GM18499 (cell line): ENCODE measurements at regions not wholly inside any gene's neighbourhood (a gene's known extent, or its start where the extent isn't known, plus 50 kb on each side); places are given as distances from the start of the nearest gene placed in this dataset.
"Not testable (repeated sequence)": the region's sequence is repeated elsewhere in the genome, so short reads cannot be mapped to it uniquely, and the experiment has no call there.

Experiments
- ATAC-seq: cut with Tn5 transposase; IDR thresholded peaks from one replicate; pipeline ENCODE4 v1.9.1; 2021; ENCODE audit warnings: moderate number of reproducible peaks; ENCODE audit not compliant: insufficient read depth, unreplicated experiment

DNA sequence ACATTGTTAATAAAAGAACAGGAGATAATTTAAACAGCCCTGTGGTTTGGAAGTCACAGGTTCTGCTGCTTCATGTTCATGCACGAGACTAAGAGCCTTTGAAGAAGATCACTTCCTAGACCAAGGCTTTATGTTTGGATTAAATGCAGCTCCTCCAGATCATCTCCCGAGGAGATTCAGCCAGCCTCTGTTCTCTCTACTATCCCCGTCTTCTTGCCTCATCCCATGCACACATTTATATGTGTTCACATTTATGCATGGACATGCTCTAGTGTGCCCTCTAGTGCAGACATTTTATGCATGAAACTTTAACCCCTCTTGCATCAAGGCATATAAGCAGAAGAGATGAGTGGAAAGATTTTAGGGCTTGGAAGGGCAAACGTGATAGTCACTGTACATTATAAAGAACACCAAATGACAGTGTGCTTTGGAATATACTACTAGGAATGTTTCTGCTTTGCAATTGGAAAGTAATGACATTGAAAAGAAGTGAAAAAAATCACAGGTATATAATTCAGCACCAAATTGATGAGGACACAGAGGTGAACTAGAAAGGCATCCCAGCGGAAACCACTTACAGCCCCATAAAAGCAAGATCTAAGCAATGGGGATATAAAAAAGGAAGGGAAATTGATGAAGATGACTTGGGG, 271.5 kb upstream of the PLGLB2 start:
- not testable (repeated sequence) for ATAC-seq

DNA sequence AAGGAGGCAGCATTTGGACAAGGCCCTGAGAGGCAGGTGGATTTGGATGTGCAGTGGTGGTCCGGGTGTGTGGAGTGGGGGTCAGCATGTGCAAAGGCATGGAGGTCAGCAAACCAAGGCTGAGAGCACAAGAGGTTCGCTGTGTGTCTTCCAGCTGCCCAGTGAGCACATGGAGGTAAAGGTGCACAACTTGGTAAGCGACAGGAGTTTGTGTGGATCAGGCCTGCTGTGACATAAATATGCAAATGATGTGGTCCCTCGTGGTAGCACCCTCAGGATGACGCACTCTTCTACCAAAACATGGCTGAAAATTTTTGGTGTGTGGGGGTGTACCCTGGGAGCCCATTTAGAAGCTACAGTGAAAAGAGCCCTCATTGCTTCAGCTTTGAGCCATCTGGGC, 271.0 kb upstream of the PLGLB2 start:
- not testable (repeated sequence) for ATAC-seq

DNA sequence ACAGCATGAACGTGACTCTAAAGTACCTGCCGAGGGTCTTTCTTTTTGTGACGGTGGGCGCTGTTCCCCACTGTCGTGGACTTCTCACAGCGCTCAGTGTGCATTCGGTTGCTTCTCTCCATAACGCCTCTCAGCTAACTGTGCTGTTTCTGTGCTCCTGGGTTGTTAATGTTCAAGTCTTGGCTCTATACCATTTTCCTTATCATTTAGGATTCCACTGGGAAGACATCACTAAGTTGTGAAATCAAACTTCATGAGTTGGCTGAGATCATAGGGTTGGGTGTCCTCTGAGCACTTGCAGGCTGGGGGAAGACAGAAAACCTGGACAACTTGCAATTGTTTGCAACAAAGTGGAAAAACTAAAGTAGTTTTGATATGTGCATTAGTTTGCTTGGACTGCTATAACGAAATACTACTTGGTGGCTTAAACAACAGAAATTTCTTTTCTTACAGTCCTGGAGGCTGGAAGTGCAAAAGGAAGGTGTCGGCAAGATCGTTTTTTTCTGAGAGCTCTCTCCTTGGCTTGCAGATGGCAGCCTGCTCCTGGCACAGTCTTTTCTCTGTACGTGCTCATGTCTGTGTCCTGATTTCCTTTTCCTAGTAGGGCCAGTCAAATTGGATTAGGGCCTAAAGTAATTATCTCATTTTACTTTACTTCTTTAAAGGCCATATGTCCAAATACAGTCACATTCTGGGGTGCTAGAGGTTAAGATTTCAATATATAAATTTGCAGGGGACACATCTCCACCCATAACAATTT, 270.0 kb upstream of the PLGLB2 start:
- ATAC-seq: not testable (repeated sequence)

DNA sequence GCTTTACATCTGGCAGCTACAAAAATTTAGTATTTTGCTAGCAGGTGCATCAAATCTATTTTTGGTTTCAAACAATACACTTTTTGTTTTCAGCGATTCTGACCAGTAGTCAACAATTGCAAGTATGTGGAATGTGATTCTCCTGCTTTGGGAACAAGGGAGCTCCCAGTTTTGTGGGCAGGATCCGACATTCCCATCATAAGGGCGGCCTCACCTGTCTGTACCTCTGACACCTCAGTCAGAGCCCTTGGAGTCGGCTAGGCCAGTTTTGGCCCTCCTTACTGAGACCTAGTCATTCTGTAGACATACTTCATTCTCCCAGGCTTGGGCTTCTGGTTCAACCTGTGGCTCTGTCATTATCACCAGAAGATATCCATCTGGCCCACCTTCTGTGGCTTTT, 269.0 kb upstream of the PLGLB2 start:
- ATAC-seq: not testable (repeated sequence)

DNA sequence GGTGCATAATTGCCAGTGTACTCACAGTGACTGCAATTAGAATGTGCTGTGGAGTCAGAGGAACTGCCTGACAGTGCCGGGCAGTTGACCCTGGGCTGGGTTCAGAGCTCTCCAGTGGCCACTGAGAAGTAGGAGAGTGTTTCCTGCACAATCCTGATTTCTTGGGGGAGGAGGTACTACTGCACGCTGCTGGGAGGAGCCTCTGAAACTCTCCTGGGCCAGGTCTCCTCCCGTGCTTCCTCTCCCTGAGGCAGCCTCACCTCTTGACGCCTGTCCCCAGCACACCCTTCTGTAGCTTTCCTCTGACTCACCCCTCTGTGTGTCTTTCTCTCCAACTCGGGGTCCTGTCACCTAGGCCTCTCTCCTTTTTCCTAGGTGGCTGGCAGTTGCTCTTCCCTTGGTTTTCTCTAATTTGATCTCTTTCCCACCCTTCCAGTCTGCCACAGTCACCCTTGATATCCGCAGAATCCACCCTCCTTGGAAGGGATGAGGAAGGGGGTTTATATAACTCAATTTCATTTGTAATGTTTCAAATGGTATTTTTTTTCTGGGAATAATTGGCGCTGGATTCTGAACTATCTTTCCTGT, 264.7 kb upstream of the PLGLB2 start:
- not testable (repeated sequence) for ATAC-seq

DNA sequence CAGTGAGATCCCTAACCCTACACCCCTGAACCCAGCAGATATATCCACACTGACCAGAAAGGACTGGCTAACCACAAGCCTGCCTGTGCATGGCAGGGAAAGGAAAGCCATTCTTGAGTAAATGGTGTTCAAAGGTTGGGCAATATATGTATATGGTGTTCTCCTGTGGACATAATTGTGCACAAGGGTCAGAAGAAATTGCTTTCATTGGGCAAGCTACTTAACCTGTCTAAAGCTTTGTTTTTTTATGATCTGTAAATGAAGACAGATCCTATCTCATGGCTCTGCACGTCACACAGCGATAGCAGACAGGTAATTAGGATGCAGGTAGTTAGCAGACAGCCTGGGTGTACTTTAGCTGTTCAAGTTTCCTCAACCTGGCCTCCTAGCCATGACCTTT, 263.5 kb upstream of the PLGLB2 start:
- not testable (repeated sequence) for ATAC-seq

DNA sequence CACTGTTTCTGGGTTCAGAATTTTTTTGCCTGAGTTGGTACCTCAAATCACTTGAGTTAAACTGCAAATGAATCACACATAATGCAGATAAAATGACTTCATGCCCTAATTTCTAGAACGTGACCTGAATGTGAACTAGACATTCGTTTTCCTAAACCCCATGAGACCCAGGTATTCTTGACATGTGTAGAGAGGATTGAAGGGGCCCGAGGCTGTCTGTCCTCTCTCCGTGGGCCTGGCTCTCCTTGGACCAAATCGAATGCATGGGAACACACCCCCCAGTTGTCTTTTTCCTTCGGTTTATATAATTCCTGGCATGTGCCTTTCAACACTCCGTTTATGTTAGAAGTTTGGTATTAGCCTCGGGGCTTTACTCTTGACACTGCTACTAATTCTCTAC, 262.4 kb upstream of the PLGLB2 start:
- ATAC-seq: not testable (repeated sequence)

DNA sequence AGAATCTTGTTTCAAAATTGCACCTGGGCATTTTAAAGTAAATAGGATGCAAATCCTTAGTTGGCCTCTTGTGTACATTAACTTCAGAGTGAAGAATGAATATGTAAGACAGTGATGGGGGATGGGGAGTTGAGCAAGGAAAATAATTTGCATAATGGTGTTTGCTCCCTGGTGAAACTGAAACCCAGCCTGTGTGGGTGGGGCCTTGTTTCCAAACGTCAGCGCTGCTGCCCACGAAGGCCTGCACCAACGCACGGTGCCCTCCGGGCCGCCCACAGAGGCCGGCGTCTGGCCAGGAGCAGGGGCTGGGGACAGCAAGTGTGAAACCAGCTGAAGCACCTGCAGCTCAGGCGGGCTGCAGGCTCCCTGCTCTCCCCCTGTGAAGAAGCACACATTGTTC, 262.0 kb upstream of the PLGLB2 start:
- ATAC-seq: peak; percentile 81

DNA sequence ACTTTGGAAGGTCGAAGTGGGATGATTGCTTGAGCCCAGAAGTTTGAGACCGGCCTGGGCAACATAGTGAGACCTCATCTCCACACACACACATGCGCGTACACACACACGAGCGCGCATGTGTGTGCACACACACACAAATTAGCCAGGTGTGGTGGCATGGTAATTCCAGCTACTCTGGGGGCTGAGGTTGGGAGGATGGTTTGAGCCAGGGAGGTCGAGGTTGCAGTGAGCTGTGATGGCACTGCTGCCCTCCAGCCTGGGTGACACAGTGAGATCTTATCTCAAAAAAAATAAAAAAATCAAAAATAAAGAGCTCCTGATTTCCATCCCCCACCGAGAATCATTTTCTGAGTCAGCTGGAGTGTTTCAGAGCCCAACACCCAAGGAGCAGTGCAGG, 261.5 kb upstream of the PLGLB2 start:
- not testable (repeated sequence) for ATAC-seq

DNA sequence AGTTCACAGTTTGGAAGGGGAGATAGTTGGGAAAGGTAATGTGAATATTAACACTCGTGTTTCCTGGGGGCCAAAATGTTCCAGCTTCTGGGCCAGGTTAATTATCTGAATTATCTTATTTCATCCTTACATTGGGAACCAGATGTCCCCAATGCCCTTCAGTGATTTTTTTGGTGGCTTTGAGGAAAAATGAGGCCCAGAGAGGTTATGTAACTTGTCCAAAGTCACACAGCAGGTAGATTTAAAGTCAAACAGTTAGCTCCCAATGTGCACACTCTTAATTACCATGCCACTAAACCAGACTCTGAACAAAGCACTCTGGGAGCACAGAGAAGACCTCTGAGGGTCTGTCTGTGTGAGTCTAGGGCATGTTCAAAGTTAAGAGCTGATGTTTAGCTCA, 259.9 kb upstream of the PLGLB2 start:
- ATAC-seq: not testable (repeated sequence)

DNA sequence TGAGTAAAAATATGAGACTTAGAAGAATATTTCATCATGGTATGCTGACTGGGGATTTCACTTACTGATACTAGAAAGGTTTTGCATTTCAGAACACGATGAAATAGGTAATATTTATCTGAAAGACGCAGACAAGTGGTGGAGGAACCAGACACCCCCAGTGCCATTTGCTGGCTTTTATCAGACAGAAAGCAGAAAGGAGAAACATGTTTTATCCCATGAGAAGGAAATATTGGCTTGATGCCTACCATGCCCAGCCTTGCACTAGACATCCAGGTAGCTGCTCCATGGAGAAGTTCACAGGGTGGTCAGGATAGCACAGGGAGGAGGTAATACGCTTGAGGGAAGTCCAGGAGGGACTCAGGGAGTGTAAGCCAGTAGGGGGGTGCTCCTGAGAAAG, 258.9 kb upstream of the PLGLB2 start:
- not testable (repeated sequence) for ATAC-seq

DNA sequence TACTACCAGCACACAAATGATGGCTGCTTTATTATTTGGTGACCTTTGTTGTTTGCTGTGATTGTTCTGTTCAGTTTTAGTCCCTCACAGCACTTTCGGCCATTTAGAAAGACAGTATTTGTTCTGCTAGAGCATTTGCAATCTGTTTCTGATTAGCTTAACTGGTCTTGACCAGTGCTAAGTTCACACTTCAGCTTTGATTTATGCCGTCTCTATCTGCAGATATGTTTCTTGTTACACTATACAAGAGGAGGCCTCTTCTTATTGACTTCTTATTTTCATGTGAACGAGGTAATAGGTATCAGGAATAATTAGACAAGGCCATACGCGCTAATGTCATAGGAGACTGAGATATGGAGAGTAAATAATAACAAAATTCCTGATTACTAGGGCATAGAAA, 253.0 kb upstream of the PLGLB2 start:
- not testable (repeated sequence) for ATAC-seq

DNA sequence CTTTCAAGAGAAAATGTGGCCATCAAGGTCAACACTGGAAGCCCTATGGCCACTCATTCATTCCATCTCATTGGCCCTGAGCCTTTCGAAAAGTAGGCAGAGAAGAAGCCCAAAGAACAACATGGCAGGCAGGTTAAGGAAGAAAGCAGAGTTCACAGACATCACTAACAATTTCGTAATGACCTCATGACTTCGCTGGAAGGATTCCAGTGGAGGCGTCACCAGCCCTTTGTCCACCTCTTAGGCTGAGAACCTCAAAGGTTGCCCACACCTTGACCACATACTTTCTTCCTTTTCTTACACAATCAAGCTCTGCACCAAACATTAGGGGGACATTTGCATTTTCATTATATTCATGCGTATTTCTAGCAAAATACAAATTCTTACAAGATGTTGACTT, 252.4 kb upstream of the PLGLB2 start:
- not testable (repeated sequence) for ATAC-seq

DNA sequence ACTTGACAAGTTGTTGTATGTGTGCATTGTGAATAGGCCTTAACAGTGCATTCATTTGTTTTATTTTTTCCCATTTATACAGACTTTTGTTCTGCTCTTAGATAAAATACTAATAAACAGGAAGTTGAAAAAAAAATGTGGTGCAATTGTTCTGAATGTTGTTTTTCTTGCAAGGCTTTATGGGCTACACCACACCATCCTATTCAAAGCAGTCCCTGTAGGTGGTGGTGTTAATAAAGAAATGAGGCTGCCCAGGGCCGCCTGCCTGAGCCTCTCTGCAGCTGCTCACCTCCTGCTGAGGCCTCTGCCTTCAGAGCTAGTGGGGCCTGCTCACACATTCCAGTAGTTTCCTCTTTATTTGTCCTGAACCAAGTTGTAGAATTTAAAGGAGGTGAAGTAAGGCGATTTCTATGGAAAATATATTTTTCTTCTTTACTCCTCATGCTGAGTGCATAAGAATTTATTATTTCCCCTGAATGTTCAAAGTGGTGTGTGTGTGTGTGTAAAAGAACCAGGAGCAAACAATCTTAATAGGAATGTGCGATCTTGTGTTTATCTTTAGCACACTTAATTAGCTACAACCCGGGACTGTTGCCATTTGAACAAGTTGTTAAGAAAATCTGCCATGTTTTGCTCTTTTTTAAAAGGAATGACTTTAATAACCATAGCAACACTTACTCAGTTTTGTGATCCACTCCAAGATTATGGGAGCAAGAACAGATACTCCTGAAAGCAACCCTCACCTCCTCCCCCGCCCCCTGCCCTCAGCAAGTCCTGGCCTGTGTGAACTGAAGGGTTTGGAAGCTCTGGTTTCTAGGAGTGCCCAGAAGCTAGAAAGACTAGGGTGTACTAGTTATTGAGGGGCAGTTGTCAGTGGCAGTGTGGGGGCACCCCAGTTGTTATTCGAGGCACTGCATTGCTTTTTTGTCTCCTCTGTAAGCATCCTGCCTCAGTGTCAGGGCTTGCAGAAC, 251.6 kb upstream of the PLGLB2 start:
- peak; percentile 72 for ATAC-seq

DNA sequence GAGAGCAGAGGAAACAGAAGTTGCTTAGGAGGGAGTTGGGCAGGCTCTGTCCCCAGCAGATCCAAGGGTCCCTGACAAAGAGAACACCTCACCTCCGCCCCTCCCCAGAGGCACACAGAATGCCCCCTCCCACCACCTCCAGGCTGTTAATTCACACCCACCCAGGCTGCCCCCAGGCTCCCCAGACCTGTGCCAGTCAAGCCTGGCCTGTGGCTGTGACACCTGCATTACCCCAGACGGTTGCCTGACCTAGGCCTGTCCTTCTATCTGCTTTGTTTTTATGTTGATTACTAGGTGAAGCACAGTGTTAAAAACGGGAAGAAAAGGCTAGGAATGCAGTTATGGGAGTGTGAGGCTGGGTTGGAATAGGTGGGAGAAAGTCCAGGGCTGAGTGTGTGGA, 250.8 kb upstream of the PLGLB2 start:
- not testable (repeated sequence) for ATAC-seq

DNA sequence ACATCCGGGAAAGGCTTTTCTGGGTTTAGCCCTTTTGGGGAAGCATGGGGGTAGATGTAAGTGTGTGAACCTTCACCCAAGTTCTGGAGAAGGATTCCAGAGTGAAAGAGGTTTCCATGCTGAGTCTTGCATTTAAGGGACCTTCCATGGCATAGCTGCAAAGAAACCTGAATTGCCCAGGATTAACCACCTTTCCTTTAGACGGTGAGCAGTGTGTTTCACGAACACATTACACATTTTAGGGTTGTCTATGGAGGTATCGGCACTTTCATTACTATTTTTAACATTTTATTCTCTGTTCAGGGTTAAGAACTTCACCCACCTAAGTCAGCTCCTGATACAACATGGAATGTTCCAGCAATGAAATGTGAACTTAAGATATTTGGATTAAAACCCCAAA, 250.2 kb upstream of the PLGLB2 start:
- ATAC-seq: not testable (repeated sequence)

DNA sequence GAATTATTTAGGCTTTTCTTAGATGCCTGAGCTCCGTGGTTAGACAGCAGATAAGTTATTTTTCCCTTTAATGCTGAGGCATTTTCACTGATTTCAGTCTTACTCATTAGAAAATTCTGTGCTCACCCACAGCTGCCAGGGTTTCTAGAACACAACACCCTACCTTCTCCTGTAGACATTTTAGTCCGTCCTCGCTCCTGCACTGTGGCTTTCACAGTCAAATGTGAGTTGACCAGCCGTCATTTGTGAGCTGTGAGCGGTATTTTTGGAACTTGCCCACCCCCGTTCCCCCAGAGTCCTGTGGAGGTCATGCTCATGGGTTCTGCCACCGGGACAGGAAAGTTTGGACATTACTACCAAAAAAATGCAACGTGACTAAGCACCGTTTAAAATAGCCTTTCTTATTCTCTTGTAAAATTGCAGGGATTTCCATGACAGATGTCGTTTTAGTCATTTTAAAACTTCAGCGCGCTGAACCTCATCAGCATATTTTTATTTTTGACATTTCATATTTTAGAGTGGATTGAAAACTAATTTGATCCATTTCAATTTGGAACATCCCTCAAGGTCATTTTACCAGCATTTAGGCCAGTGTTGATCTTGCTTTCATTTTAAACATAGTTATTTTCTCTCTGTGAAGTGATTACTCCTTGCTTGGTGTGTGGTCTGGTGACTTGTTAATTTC, 249.6 kb upstream of the PLGLB2 start:
- not testable (repeated sequence) for ATAC-seq

DNA sequence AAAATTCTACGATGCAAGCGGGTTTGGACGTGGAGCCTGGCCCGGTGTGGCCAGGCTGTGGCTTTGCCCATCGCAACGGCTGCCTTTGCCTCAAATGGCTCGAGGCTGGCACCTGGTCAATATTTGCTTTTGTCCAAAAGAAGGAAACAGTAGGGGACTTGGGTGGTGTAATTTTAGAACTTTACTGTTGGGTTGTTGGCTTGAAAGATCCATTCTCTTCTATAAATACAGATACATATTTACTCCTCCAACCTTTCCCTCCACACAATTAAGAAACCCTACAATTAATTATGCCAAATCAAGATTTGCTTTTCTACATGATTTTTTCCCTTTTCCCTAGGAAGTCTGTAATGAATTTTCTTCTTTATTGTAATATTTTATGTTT, 249.0 kb upstream of the PLGLB2 start:
- ATAC-seq: not testable (repeated sequence)

DNA sequence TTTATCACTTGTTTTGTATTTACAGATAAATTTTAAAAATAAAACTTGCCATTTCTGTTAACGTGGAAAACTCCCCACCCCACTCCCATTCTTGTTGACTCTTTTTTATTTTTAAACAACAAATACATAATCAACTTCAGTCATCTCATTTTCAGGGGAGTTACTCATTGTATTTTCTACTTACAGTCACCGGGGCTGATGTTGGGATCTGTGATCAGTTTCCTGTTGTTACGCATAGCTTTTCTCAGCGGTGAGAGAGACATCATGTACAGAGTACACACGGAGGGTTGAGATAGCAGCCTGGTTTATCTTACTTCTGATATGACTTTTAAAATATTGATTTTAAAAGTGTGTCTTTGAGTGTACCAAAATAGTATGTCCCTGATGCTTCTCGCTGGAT, 248.0 kb upstream of the PLGLB2 start:
- ATAC-seq: not testable (repeated sequence)

DNA sequence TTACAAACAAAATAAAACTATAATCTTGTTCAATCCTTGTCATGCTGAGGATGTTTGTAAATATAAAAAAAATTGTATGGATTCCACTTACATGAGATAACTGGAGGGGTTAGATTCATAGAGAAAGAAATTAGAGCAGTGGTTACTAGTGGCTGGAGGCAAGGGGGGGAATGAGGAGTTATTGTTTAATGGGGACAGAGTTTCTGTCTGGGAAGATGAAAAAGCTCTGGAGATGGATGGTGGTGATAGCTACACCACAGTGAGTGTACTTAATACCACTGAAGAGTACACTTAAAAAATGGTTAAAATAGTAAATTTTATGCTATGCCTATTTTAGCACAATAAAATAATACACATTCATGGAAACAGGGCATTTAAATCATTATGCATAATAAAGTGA, 247.5 kb upstream of the PLGLB2 start:
- ATAC-seq: not testable (repeated sequence)
